ENCODE measurements at regions not wholly inside any gene's neighbourhood (a gene's known extent, or its start where the extent isn't known, plus 50 kb on each side); places are given as distances from the start of the nearest gene placed in this dataset.
"Not testable (repeated sequence)": the region's sequence is repeated elsewhere in the genome, so short reads cannot be mapped to it uniquely, and the experiment has no call there.

- DNase-seq = not testable (repeated sequence)
These were observed 324.9 kb upstream of the COX7C start for GRCh38 chr5:86292811-86293210.

- not testable (repeated sequence) for DNase-seq
These were observed 315.1 kb upstream of the COX7C start for GRCh38 chr5:86302643-86303042.

GRCh38 chr5:86305050-86305449 is 312.7 kb upstream of the COX7C start:
- not testable (repeated sequence) for DNase-seq

GRCh38 chr5:86314951-86315350 is 302.8 kb upstream of the COX7C start:
- no peak for DNase-seq

- no peak for DNase-seq
These were observed 297.5 kb upstream of the COX7C start for GRCh38 chr5:86320266-86320665.

GRCh38 chr5:86329318-86329717 is 288.4 kb upstream of the COX7C start:
- DNase-seq = no peak

GRCh38 chr5:86330736-86331135 is 287.0 kb upstream of the COX7C start:
- no peak for DNase-seq

GRCh38 chr5:86332851-86333250 is 284.9 kb upstream of the COX7C start:
- no peak for DNase-seq

- DNase-seq = no peak
These were observed 279.9 kb upstream of the COX7C start for GRCh38 chr5:86337667-86338460.

- DNase-seq = no peak
These were observed 263.1 kb upstream of the COX7C start for GRCh38 chr5:86354664-86355063.

- DNase-seq = no peak
These were observed 256.9 kb upstream of the COX7C start for GRCh38 chr5:86360801-86361200.

GRCh38 chr5:86371061-86371460 is 246.7 kb upstream of the COX7C start:
- no peak for DNase-seq

GRCh38 chr5:86374611-86375010 is 243.1 kb upstream of the COX7C start:
- DNase-seq = no peak

- DNase-seq = no peak
These were observed 241.5 kb upstream of the COX7C start for GRCh38 chr5:86376214-86376613.

- DNase-seq = no peak
These were observed 214.6 kb upstream of the COX7C start for GRCh38 chr5:86403190-86403589.

GRCh38 chr5:86404256-86404655 is 213.5 kb upstream of the COX7C start:
- no peak for DNase-seq

GRCh38 chr5:86407711-86408110 is 210.0 kb upstream of the COX7C start:
- DNase-seq = no peak

GRCh38 chr5:86411596-86411995 is 206.1 kb upstream of the COX7C start:
- no peak for DNase-seq

GRCh38 chr5:86427158-86427557 is 190.6 kb upstream of the COX7C start:
- DNase-seq = no peak

- DNase-seq = no peak
These were observed 178.1 kb upstream of the COX7C start for GRCh38 chr5:86439593-86440110.

- DNase-seq = no peak
These were observed 175.6 kb upstream of the COX7C start for GRCh38 chr5:86442036-86442745.

GRCh38 chr5:86447362-86447761 is 170.4 kb upstream of the COX7C start:
- DNase-seq = no peak

- no peak for DNase-seq
These were observed 165.5 kb upstream of the COX7C start for GRCh38 chr5:86452251-86452650.

- DNase-seq = no peak
These were observed 157.2 kb upstream of the COX7C start for GRCh38 chr5:86460519-86460918.
